ENCODE measurements at regions not wholly inside any gene's neighbourhood (a gene's known extent, or its start where the extent isn't known, plus 50 kb on each side); places are given as distances from the start of the nearest gene placed in this dataset.

DNA sequence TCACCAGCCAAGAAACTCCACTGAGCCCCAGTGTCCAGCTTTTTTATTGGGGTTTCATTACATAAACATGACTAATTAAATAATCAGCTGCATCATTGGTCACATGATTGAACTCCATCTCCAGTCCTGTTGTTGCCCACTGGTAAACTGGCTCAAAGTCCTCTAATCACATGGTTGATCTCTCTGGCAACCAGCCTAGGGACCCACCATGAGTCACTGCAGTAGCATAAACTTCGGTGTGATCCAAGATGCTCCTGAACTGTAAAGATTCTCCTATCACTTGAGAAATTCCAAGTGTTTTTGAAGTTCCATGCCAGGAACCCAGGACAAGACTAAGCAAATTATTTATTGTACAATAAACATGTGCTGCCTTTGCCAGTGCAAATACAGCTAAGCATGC is 130.4 kb upstream of the AUTS2 start:
- no peaks in the 10 kb centered on the region for H3K4me1 ChIP-seq (ENCODE audit: insufficient read depth, low read length, poor library complexity, severe bottlenecking)
- no peak overlapping the region for H3K4me2 ChIP-seq (ENCODE audit: low read depth, low read length, poor library complexity, severe bottlenecking)
- H3K9me2 ChIP-seq (replicated peaks; ENCODE audit: low read depth, low read length), result no peaks in the 10 kb centered on the region
- H2AFZ ChIP-seq (ENCODE audit: low read length), result no peak overlapping the region
- no peak overlapping the region for H3K9ac ChIP-seq (ENCODE audit: low read depth, low read length, poor library complexity, severe bottlenecking)
- H3K79me2 ChIP-seq (ENCODE audit: insufficient read depth, low read length), result no peaks in the 10 kb centered on the region
- no peaks in the 10 kb centered on the region; the same call in 1 of the 2 replicates for H3K9me3 ChIP-seq (ENCODE audit: insufficient read depth, low read depth, low read length)
- no peaks in the 10 kb centered on the region for H4K20me1 ChIP-seq (ENCODE audit: insufficient read depth, low read length, poor library complexity, severe bottlenecking)
- no peaks in the 10 kb centered on the region for H3K36me3 ChIP-seq (ENCODE audit: insufficient read depth, low read length)
- H3K4me3 ChIP-seq (ENCODE audit: low read length, poor library complexity, severe bottlenecking), result no peak overlapping the region
- H3F3A ChIP-seq (ENCODE audit: low read depth), result no peaks in the 10 kb centered on the region
- H3K27me3 ChIP-seq (ENCODE audit: insufficient read depth, low read length, poor library complexity, severe bottlenecking), result no peaks in the 10 kb centered on the region
- no peak for TF ChIP-seq EZH2phosphoT487 (IDR thresholded peaks at IDR 0.05; ENCODE audit: borderline replicate concordance)
- TF ChIP-seq, protein P1, sequence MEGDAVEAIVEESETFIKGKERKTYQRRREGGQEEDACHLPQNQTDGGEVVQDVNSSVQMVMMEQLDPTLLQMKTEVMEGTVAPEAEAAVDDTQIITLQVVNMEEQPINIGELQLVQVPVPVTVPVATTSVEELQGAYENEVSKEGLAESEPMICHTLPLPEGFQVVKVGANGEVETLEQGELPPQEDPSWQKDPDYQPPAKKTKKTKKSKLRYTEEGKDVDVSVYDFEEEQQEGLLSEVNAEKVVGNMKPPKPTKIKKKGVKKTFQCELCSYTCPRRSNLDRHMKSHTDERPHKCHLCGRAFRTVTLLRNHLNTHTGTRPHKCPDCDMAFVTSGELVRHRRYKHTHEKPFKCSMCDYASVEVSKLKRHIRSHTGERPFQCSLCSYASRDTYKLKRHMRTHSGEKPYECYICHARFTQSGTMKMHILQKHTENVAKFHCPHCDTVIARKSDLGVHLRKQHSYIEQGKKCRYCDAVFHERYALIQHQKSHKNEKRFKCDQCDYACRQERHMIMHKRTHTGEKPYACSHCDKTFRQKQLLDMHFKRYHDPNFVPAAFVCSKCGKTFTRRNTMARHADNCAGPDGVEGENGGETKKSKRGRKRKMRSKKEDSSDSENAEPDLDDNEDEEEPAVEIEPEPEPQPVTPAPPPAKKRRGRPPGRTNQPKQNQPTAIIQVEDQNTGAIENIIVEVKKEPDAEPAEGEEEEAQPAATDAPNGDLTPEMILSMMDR (conservative IDR thresholded peaks at IDR 0.05; ENCODE audit: low read length), result no peak

DNA sequence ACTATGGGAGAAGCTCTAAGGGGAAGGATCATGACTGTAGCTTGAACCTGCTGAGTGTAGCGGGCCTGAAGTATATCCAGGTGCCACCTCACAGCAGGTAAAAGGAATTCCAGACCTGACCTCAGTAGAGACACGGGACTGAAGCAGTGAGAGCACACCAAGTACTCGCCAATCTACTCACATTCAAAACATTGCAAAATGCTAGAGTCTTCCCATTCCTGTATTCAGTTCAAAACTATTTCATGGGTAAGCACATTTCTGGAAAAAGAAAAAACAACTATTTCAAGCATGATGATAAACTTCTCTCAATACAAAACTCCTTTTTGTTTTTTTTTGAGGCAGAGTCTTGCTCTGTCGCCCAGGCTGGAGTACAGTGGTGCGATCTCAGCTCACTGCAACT is 121.9 kb upstream of the AUTS2 start:
- no peak overlapping the region for H2AFZ ChIP-seq (ENCODE audit: low read length)
- H3K9ac ChIP-seq (ENCODE audit: low read depth, low read length, poor library complexity, severe bottlenecking), result no peak overlapping the region
- no peaks in the 10 kb centered on the region for H4K20me1 ChIP-seq (ENCODE audit: insufficient read depth, low read length, poor library complexity, severe bottlenecking)
- no peaks in the 10 kb centered on the region for H3K27me3 ChIP-seq (ENCODE audit: insufficient read depth, low read length, poor library complexity, severe bottlenecking)
- H3K9me2 ChIP-seq (replicated peaks; ENCODE audit: low read depth, low read length), result no peaks in the 10 kb centered on the region
- no peaks in the 10 kb centered on the region for H3K4me1 ChIP-seq (ENCODE audit: insufficient read depth, low read length, poor library complexity, severe bottlenecking)
- no peaks in the 10 kb centered on the region for H3K9me3 ChIP-seq (ENCODE audit: insufficient read depth, low read depth, low read length)
- H3F3A ChIP-seq (ENCODE audit: low read depth), result no peaks in the 10 kb centered on the region
- H3K4me3 ChIP-seq (ENCODE audit: low read length, poor library complexity, severe bottlenecking), result no peak overlapping the region
- TF ChIP-seq, protein P1 (conservative IDR thresholded peaks at IDR 0.05; ENCODE audit: low read length), result no peak
- no peak for TF ChIP-seq EZH2phosphoT487 (IDR thresholded peaks at IDR 0.05; ENCODE audit: borderline replicate concordance)
- H3K4me2 ChIP-seq (ENCODE audit: low read depth, low read length, poor library complexity, severe bottlenecking), result no peak overlapping the region
- H3K36me3 ChIP-seq (ENCODE audit: insufficient read depth, low read length), result no peaks in the 10 kb centered on the region
- no peaks in the 10 kb centered on the region for H3K79me2 ChIP-seq (ENCODE audit: insufficient read depth, low read length)

DNA sequence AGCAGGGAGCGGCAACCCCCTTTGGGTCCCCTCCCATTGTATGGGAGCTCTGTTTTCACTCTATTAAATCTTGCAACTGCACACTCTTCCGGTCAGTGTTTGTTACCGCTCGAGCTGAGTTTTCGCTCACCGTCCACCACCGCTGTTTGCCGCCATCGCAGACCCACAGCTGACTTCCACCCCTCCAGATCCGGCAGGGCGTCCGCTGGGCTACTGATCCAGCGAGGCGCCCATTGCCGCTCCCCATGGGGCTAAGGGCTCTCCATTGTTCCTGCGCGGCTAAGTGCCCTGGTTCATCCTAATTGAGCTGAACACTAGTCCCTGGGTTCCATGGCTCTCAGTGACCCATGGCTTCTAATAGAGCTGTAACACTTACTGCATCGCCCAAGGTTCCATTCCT is 115.6 kb upstream of the AUTS2 start:
- Histone ChIP-seq H3K27me3 (ENCODE audit: insufficient read depth, low read length, poor library complexity, severe bottlenecking) (no peaks in the 10 kb centered on the region), H4K20me1 (ENCODE audit: insufficient read depth, low read length, poor library complexity, severe bottlenecking) (no peaks in the 10 kb centered on the region), H3K4me1 (ENCODE audit: insufficient read depth, low read length, poor library complexity, severe bottlenecking) (no peaks in the 10 kb centered on the region), H3K9ac (ENCODE audit: low read depth, low read length, poor library complexity, severe bottlenecking) (no peak overlapping the region), H3K9me2 (replicated peaks; ENCODE audit: low read depth, low read length) (no peaks in the 10 kb centered on the region), H2AFZ (ENCODE audit: low read length) (no peak overlapping the region), H3F3A (ENCODE audit: low read depth) (no peaks in the 10 kb centered on the region), H3K79me2 (ENCODE audit: insufficient read depth, low read length) (no peaks in the 10 kb centered on the region), H3K4me3 (ENCODE audit: low read length, poor library complexity, severe bottlenecking) (no peak overlapping the region), H3K9me3 (ENCODE audit: insufficient read depth, low read depth, low read length) (no peaks in the 10 kb centered on the region), H3K4me2 (ENCODE audit: low read depth, low read length, poor library complexity, severe bottlenecking) (no peak overlapping the region), H3K36me3 (ENCODE audit: insufficient read depth, low read length) (no peaks in the 10 kb centered on the region)
- TF ChIP-seq, protein P1 (conservative IDR thresholded peaks at IDR 0.05; ENCODE audit: low read length), result no peak
- TF ChIP-seq EZH2phosphoT487 (IDR thresholded peaks at IDR 0.05; ENCODE audit: borderline replicate concordance), result no peak
